HepG2 (cell line): ENCODE measurements at regions not wholly inside any gene's neighbourhood (a gene's known extent, or its start where the extent isn't known, plus 50 kb on each side); places are given as distances from the start of the nearest gene placed in this dataset.

ENCODE experiments used
- AKAP8 ChIP-seq: sonication (generic); formaldehyde crosslinking; IDR thresholded peaks from 2 replicates; pipeline ENCODE4 v1.5.1; 2020; ENCODE audit warnings: mild to moderate bottlenecking, missing genetic modification reagents
- ARNT ChIP-seq: fragments of 450-650 bp; IDR thresholded peaks from 2 replicates; pipeline ENCODE4 v1.6.1; 2017
- ARNT2 ChIP-seq: sonication (generic); formaldehyde crosslinking; IDR thresholded peaks from 2 replicates; pipeline ENCODE4 v1.8.0; 2022; ENCODE audit warnings: mild to moderate bottlenecking, low read depth, missing genetic modification reagents, moderate library complexity
- CBX1 ChIP-seq: IDR thresholded peaks from one replicate; pipeline ENCODE4 v1.6.1; 2016; ENCODE audit warnings: antibody characterized with exemption, low read depth
- KLF6 ChIP-seq: IDR thresholded peaks from 2 replicates; pipeline ENCODE4 v1.8.0; 2016; ENCODE audit warnings: missing biosample characterization, missing genetic modification reagents
- MYC ChIP-seq: sonication (generic); formaldehyde crosslinking; IDR thresholded peaks from 2 replicates; pipeline ENCODE4 v1.9.0; 2021; ENCODE audit warnings: missing genetic modification reagents, borderline replicate concordance
- NR2F1 ChIP-seq, 2 experiments: fragments of 450-650 bp in 1 of 2; formaldehyde crosslinking in 1 of 2; IDR thresholded peaks; 2 replicates each; pipeline versions ENCODE4 v1.5.0 to v1.6.1; 2016 to 2020; ENCODE audit warnings: mild to moderate bottlenecking in 1 of 2, missing compliant biosample characterization in 1 of 2, missing genetic modification reagents in 1 of 2, moderate library complexity in 1 of 2
- PAF1 ChIP-seq: IDR thresholded peaks from 2 replicates; pipeline ENCODE4 v1.6.1; 2016; ENCODE audit warnings: missing genetic modification reagents, missing compliant biosample characterization
- PHF21A ChIP-seq: sonication (generic); formaldehyde crosslinking; IDR thresholded peaks from 2 replicates; pipeline ENCODE4 v1.5.0; 2020; ENCODE audit warnings: mild to moderate bottlenecking, missing genetic modification reagents
- REXO4 ChIP-seq: sonication (generic); formaldehyde crosslinking; IDR thresholded peaks from 2 replicates; pipeline ENCODE4 v1.8.0; 2022; ENCODE audit warnings: missing genetic modification reagents, mild to moderate bottlenecking, borderline replicate concordance
- SCMH1 ChIP-seq: sonication (generic); formaldehyde crosslinking; IDR thresholded peaks from 2 replicates; pipeline ENCODE4 v1.9.0; 2021; ENCODE audit warnings: missing genetic modification reagents, mild to moderate bottlenecking, borderline replicate concordance
- SIN3A ChIP-seq: IDR thresholded peaks from 2 replicates; pipeline ENCODE4 v1.6.1; 2011; ENCODE audit warnings: low read depth, mild to moderate bottlenecking, control low read depth, low read length, borderline replicate concordance
- SP1 ChIP-seq, 2 experiments: fragments of 450-650 bp in 1 of 2; sonication (generic) in 1 of 2; formaldehyde crosslinking in 1 of 2; IDR thresholded peaks; 2 replicates each; pipeline versions ENCODE4 v1.4.0 to v1.6.1; 2016 to 2020; ENCODE audit warnings: missing genetic modification reagents in 1 of 2
- SP4 ChIP-seq: sonication (generic); formaldehyde crosslinking; IDR thresholded peaks from 2 replicates; pipeline ENCODE4 v1.8.1; 2023; ENCODE audit warnings: mild to moderate bottlenecking, missing genetic modification reagents
- ZBTB7A ChIP-seq: sonication (generic); formaldehyde crosslinking; IDR thresholded peaks from 2 replicates; pipeline ENCODE4 v1.8.0; 2022; ENCODE audit warnings: mild to moderate bottlenecking, missing genetic modification reagents
- ZFP62 ChIP-seq: sonication (generic); formaldehyde crosslinking; IDR thresholded peaks from 2 replicates; pipeline ENCODE4 v1.4.0; 2020; ENCODE audit warnings: missing genetic modification reagents
- ZNF143 ChIP-seq: sonication (generic); formaldehyde crosslinking; IDR thresholded peaks from 2 replicates; pipeline ENCODE4 v1.4.0; 2020; ENCODE audit warnings: missing genetic modification reagents
- TF ChIP-seq, protein P1 (sequence below): IDR thresholded peaks from 2 replicates; pipeline ENCODE4 v1.6.1; 2016; ENCODE audit warnings: missing biosample characterization, missing genetic modification reagents, low read depth
- TF ChIP-seq, protein P2 (sequence below): sonication (generic); formaldehyde crosslinking; IDR thresholded peaks from 2 replicates; pipeline ENCODE4 v1.4.0; 2020; ENCODE audit warnings: low read depth, mild to moderate bottlenecking, missing genetic modification reagents
- TF ChIP-seq, protein P3 (sequence below): sonication (generic); formaldehyde crosslinking; IDR thresholded peaks from 2 replicates; pipeline ENCODE4 v1.5.1; 2020; ENCODE audit warnings: missing genetic modification reagents, mild to moderate bottlenecking, borderline replicate concordance
- TF ChIP-seq, protein P4 (sequence below): sonication (generic); formaldehyde crosslinking; conservative IDR thresholded peaks from 2 replicates; pipeline ENCODE4 v1.5.0; 2020; ENCODE audit warnings: missing genetic modification reagents
- TF ChIP-seq, protein P5 (sequence below): sonication (generic); formaldehyde crosslinking; IDR thresholded peaks from 2 replicates; pipeline ENCODE4 v1.5.0; 2020; ENCODE audit warnings: missing genetic modification reagents

DNA sequence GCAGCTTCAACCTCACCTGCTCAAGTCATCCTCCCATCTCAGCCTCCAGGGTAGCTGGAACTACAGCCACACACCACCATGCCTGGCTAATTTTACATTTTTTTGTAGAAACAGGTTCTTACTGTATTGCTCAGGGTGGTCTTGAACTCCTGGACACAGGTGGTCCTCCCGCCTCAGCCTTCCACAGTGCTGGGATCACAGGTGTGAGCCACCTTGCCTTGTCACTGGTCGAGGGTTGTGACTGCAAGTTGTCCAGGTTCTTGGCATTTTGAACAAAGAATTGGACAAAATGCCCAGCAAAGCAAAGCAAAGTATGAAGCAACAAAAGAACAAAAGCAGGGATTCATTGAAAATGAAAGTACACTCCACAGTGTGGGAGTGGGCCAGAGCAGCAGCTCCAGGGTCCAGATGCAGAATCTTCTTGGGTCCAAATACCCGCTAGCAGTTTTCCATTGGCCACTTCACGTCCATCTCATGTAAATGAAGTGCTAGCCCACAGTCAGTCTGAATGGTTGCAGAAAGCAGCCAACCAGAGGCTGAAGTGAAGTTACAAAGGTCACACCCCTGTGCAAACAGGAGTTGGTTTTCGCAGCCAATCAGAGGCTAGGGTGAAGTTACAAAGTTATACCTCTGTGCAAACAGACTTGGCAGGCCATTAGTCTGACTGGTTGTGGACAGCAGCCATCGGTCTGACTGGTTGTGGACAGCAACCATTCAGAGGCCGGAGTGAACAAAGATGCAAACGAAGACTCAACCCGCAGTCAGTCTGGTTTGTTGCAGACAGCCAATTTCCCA lies 109.5 kb upstream of the KIF26B start (continued):
- TF ChIP-seq SP1 (IDR thresholded peaks at IDR 0.05) (no peak), SP1 (CRISPR knock-in tag; IDR thresholded peaks at IDR 0.05) (0 out of 2 replicates have a peak, but pooled peaks have one; percentile 11), ZBTB7A (no peak), PAF1 (CRISPR knock-in tag) (no peak), ARNT2 (0 out of 2 replicates have a peak, but pooled peaks have one; percentile 4), NR2F1 (CRISPR knock-in tag; IDR thresholded peaks at IDR 0.05) (peak; percentile 49 to 64; a peak in 3 of 4 replicates), CBX1 (no peak), SCMH1 (CRISPR knock-in tag) (no peak), ZNF143 (CRISPR knock-in tag) (no peak), KLF6 (CRISPR knock-in tag) (no peak), REXO4 (CRISPR knock-in tag) (no peak), SIN3A (no peak), PHF21A (CRISPR knock-in tag) (peak; percentile 93), SP4 (CRISPR knock-in tag) (0 out of 2 replicates have a peak, but pooled peaks have one; percentile 38), MYC (CRISPR knock-in tag) (no peak), ARNT (no peak), ZFP62 (CRISPR knock-in tag) (no peak), AKAP8 (CRISPR knock-in tag) (no peak)
- TF ChIP-seq, protein P1, sequence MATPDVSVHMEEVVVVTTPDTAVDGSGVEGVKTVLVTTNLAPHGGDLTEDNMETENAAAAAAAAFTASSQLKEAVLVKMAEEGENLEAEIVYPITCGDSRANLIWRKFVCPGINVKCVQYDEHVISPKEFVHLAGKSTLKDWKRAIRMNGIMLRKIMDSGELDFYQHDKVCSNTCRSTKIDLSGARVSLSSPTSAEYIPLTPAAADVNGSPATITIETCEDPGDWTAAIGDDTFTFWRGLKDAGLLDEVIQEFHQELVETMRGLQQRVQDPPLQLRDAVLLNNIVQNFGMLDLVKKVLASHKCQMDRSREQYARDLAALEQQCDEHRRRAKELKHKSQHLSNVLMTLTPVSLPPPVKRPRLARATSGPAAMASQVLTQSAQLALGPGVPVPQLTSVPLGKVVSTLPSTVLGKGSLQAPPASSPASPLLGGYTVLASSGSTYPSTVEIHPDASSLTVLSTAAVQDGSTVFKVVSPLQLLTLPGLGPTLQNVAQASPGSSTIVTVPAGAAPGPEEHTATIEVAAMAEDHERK (CRISPR knock-in tag) = no peak
- TF ChIP-seq, protein P2, sequence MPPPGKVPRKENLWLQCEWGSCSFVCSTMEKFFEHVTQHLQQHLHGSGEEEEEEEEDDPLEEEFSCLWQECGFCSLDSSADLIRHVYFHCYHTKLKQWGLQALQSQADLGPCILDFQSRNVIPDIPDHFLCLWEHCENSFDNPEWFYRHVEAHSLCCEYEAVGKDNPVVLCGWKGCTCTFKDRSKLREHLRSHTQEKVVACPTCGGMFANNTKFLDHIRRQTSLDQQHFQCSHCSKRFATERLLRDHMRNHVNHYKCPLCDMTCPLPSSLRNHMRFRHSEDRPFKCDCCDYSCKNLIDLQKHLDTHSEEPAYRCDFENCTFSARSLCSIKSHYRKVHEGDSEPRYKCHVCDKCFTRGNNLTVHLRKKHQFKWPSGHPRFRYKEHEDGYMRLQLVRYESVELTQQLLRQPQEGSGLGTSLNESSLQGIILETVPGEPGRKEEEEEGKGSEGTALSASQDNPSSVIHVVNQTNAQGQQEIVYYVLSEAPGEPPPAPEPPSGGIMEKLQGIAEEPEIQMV (CRISPR knock-in tag) = no peak
- TF ChIP-seq, protein P3, sequence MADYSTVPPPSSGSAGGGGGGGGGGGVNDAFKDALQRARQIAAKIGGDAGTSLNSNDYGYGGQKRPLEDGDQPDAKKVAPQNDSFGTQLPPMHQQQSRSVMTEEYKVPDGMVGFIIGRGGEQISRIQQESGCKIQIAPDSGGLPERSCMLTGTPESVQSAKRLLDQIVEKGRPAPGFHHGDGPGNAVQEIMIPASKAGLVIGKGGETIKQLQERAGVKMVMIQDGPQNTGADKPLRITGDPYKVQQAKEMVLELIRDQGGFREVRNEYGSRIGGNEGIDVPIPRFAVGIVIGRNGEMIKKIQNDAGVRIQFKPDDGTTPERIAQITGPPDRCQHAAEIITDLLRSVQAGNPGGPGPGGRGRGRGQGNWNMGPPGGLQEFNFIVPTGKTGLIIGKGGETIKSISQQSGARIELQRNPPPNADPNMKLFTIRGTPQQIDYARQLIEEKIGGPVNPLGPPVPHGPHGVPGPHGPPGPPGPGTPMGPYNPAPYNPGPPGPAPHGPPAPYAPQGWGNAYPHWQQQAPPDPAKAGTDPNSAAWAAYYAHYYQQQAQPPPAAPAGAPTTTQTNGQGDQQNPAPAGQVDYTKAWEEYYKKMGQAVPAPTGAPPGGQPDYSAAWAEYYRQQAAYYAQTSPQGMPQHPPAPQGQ (CRISPR knock-in tag) = no peak
- TF ChIP-seq, protein P4, sequence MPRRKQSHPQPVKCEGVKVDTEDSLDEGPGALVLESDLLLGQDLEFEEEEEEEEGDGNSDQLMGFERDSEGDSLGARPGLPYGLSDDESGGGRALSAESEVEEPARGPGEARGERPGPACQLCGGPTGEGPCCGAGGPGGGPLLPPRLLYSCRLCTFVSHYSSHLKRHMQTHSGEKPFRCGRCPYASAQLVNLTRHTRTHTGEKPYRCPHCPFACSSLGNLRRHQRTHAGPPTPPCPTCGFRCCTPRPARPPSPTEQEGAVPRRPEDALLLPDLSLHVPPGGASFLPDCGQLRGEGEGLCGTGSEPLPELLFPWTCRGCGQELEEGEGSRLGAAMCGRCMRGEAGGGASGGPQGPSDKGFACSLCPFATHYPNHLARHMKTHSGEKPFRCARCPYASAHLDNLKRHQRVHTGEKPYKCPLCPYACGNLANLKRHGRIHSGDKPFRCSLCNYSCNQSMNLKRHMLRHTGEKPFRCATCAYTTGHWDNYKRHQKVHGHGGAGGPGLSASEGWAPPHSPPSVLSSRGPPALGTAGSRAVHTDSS (CRISPR knock-in tag) = no peak
- TF ChIP-seq, protein P5, sequence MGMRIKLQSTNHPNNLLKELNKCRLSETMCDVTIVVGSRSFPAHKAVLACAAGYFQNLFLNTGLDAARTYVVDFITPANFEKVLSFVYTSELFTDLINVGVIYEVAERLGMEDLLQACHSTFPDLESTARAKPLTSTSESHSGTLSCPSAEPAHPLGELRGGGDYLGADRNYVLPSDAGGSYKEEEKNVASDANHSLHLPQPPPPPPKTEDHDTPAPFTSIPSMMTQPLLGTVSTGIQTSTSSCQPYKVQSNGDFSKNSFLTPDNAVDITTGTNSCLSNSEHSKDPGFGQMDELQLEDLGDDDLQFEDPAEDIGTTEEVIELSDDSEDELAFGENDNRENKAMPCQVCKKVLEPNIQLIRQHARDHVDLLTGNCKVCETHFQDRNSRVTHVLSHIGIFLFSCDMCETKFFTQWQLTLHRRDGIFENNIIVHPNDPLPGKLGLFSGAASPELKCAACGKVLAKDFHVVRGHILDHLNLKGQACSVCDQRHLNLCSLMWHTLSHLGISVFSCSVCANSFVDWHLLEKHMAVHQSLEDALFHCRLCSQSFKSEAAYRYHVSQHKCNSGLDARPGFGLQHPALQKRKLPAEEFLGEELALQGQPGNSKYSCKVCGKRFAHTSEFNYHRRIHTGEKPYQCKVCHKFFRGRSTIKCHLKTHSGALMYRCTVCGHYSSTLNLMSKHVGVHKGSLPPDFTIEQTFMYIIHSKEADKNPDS (CRISPR knock-in tag) = no peak
